ENCODE measurements at regions not wholly inside any gene's neighbourhood (a gene's known extent, or its start where the extent isn't known, plus 50 kb on each side); places are given as distances from the start of the nearest gene placed in this dataset.
"Not testable (repeated sequence)": the region's sequence is repeated elsewhere in the genome, so short reads cannot be mapped to it uniquely, and the experiment has no call there.

GRCh38 chr6:51029561-51029960, 210.9 kb downstream of the TFAP2B start:
- ChIA-PET POLR2A (no interaction called here), CTCF (no interaction called here)
- ATAC-seq (replicated peaks in 1 of 4) (no peak), DNase-seq (no peak)
- no CpG with 5 or more reads among the region's 1 CpG for WGBS (ENCODE audit: insufficient coverage)
- Histone ChIP-seq H3K27me3 (replicated peaks in 1 of 2; ENCODE audit: control insufficient read depth in 2 of 2, extremely low read depth in 1 of 2, insufficient read depth in 2 of 2, low read length in 1 of 2) (no peaks in the 10 kb centered on the region), H3K36me3 (ENCODE audit: control insufficient read depth in 2 of 2, extremely low read depth in 1 of 2, insufficient read depth in 1 of 2, low read length in 1 of 2) (no peaks in the 10 kb centered on the region), H3K9me3 (no peaks in the 10 kb centered on the region), H3K4me3 (ENCODE audit: control insufficient read depth in 1 of 2, extremely low read depth in 1 of 2, low read length in 1 of 2) (no peak overlapping the region), H3K27ac (ENCODE audit: low read length) (no peak overlapping the region), H3K4me1 (ENCODE audit: control insufficient read depth in 1 of 2, extremely low read depth in 1 of 2, insufficient read depth in 2 of 2, low read length in 2 of 2) (no peaks in the 10 kb centered on the region)
- Mint-ChIP-seq H3K4me3 (no peak overlapping the region), H3K27me3 (no peaks in the 10 kb centered on the region), H3K36me3 (no peaks in the 10 kb centered on the region), H3K9me3 (peaks cover 5 to 8% (median 8%) of the 10 kb centered on the region in 3 donors), H3K4me1 (no peaks in the 10 kb centered on the region), H3K27ac (no peak overlapping the region)

GRCh38 chr6:51045548-51045947, 226.9 kb downstream of the TFAP2B start:
- peaks cover 0 to 5% (median 5%) of the 10 kb centered on the region in 3 donors for H3K9me3 Mint-ChIP-seq
- WGBS (ENCODE audit: insufficient coverage): no CpG with 5 or more reads among the region's 2 CpGs

GRCh38 chr6:51049288-51049982, 230.8 kb downstream of the TFAP2B start:
- no peaks in the 10 kb centered on the region for H3K36me3 ChIP-seq (ENCODE audit: control insufficient read depth in 2 of 2, extremely low read depth in 1 of 2, insufficient read depth in 1 of 2, low read length in 1 of 2)
- no peaks in the 10 kb centered on the region for H3K27me3 ChIP-seq (replicated peaks in 1 of 2; ENCODE audit: control insufficient read depth in 2 of 2, extremely low read depth in 1 of 2, insufficient read depth in 2 of 2, low read length in 1 of 2)
- DNase-seq (no peak), ATAC-seq (replicated peaks in 1 of 4) (no peak)
- POLR2A ChIA-PET: no interaction called here
- no peak overlapping the region for H3K4me3 Mint-ChIP-seq
- H3K4me1 Mint-ChIP-seq: no peaks in the 10 kb centered on the region
- H3K36me3 Mint-ChIP-seq: no peaks in the 10 kb centered on the region
- H3K4me1 ChIP-seq (ENCODE audit: control insufficient read depth in 1 of 2, extremely low read depth in 1 of 2, insufficient read depth in 2 of 2, low read length in 2 of 2): no peaks in the 10 kb centered on the region
- WGBS (ENCODE audit: insufficient coverage): 100% methylated on average over 1 of the region's 3 CpGs
- H3K27me3 Mint-ChIP-seq: no peaks in the 10 kb centered on the region
- H3K9me3 Mint-ChIP-seq: peaks cover 0 to 14% (median 13%) of the 10 kb centered on the region in 3 donors
- CTCF ChIA-PET: no interaction called here
- H3K4me3 ChIP-seq (ENCODE audit: control insufficient read depth in 1 of 2, extremely low read depth in 1 of 2, low read length in 1 of 2): no peak overlapping the region
- H3K9me3 ChIP-seq: no peaks in the 10 kb centered on the region
- no peak overlapping the region for H3K27ac ChIP-seq (ENCODE audit: low read length)
- H3K27ac Mint-ChIP-seq: no peak overlapping the region

More at GRCh38 chr6:51045548-51045947, 226.9 kb downstream of the TFAP2B start:
- Histone ChIP-seq H3K4me1 (ENCODE audit: control insufficient read depth in 1 of 2, extremely low read depth in 1 of 2, insufficient read depth in 2 of 2, low read length in 2 of 2) (no peaks in the 10 kb centered on the region), H3K9me3 (no peaks in the 10 kb centered on the region), H3K27me3 (replicated peaks in 1 of 2; ENCODE audit: control insufficient read depth in 2 of 2, extremely low read depth in 1 of 2, insufficient read depth in 2 of 2, low read length in 1 of 2) (no peaks in the 10 kb centered on the region), H3K4me3 (ENCODE audit: control insufficient read depth in 1 of 2, extremely low read depth in 1 of 2, low read length in 1 of 2) (no peak overlapping the region), H3K27ac (ENCODE audit: low read length) (no peak overlapping the region), H3K36me3 (ENCODE audit: control insufficient read depth in 2 of 2, extremely low read depth in 1 of 2, insufficient read depth in 1 of 2, low read length in 1 of 2) (no peaks in the 10 kb centered on the region)
- POLR2A ChIA-PET: no interaction called here
- CTCF ChIA-PET: no interaction called here
- Mint-ChIP-seq H3K4me3 (no peak overlapping the region), H3K36me3 (no peaks in the 10 kb centered on the region), H3K4me1 (no peaks in the 10 kb centered on the region), H3K27me3 (no peaks in the 10 kb centered on the region), H3K27ac (no peak overlapping the region)
- DNase-seq (no peak), ATAC-seq (replicated peaks in 1 of 4) (no peak)

- 40% methylated on average over 1 of the region's 2 CpGs for WGBS (ENCODE audit: insufficient coverage)
- no peaks in the 10 kb centered on the region for H3K27me3 Mint-ChIP-seq
- H3K4me1 Mint-ChIP-seq: no peaks in the 10 kb centered on the region
- Histone ChIP-seq H3K36me3 (ENCODE audit: control insufficient read depth in 2 of 2, extremely low read depth in 1 of 2, insufficient read depth in 1 of 2, low read length in 1 of 2) (no peaks in the 10 kb centered on the region), H3K4me3 (ENCODE audit: control insufficient read depth in 1 of 2, extremely low read depth in 1 of 2, low read length in 1 of 2) (no peak overlapping the region), H3K27ac (ENCODE audit: low read length) (no peak overlapping the region), H3K27me3 (replicated peaks in 1 of 2; ENCODE audit: control insufficient read depth in 2 of 2, extremely low read depth in 1 of 2, insufficient read depth in 2 of 2, low read length in 1 of 2) (no peaks in the 10 kb centered on the region), H3K9me3 (no peaks in the 10 kb centered on the region), H3K4me1 (ENCODE audit: control insufficient read depth in 1 of 2, extremely low read depth in 1 of 2, insufficient read depth in 2 of 2, low read length in 2 of 2) (no peaks in the 10 kb centered on the region)
- H3K9me3 Mint-ChIP-seq: peaks cover 0 to 15% (median 13%) of the 10 kb centered on the region in 3 donors
- ATAC-seq (replicated peaks in 1 of 4) (no peak), DNase-seq (no peak)
- ChIA-PET CTCF (no interaction called here), POLR2A (no interaction called here)
- no peak overlapping the region for H3K4me3 Mint-ChIP-seq
- H3K36me3 Mint-ChIP-seq: no peaks in the 10 kb centered on the region
- no peak overlapping the region for H3K27ac Mint-ChIP-seq
Observed at GRCh38 chr6:51049983-51050877, 231.6 kb downstream of the TFAP2B start.

GRCh38 chr6:51052716-51053115, 234.0 kb downstream of the TFAP2B start:
- H3K4me1 ChIP-seq (ENCODE audit: control insufficient read depth in 1 of 2, extremely low read depth in 1 of 2, insufficient read depth in 2 of 2, low read length in 2 of 2); H3K27ac Mint-ChIP-seq; H3K27ac ChIP-seq (ENCODE audit: low read length); H3K9me3 ChIP-seq; DNase-seq; POLR2A ChIA-PET; H3K4me3 Mint-ChIP-seq; H3K36me3 ChIP-seq (ENCODE audit: control insufficient read depth in 2 of 2, extremely low read depth in 1 of 2, insufficient read depth in 1 of 2, low read length in 1 of 2); H3K27me3 Mint-ChIP-seq; H3K4me1 Mint-ChIP-seq; ATAC-seq (replicated peaks in 1 of 4); CTCF ChIA-PET; H3K36me3 Mint-ChIP-seq; H3K4me3 ChIP-seq (ENCODE audit: control insufficient read depth in 1 of 2, extremely low read depth in 1 of 2, low read length in 1 of 2); H3K27me3 ChIP-seq (replicated peaks in 1 of 2; ENCODE audit: control insufficient read depth in 2 of 2, extremely low read depth in 1 of 2, insufficient read depth in 2 of 2, low read length in 1 of 2): not testable (repeated sequence)
- no CpG with 5 or more reads among the region's 2 CpGs for WGBS (ENCODE audit: insufficient coverage)
- H3K9me3 Mint-ChIP-seq: peaks cover 3 to 23% (median 18%) of the 10 kb centered on the region in 3 donors

GRCh38 chr6:51055316-51055715, 236.6 kb downstream of the TFAP2B start:
- H3K4me1 Mint-ChIP-seq: not testable (repeated sequence)

More at GRCh38 chr6:51055316-51055715, 236.6 kb downstream of the TFAP2B start:
- H3K4me1 ChIP-seq (ENCODE audit: control insufficient read depth in 1 of 2, extremely low read depth in 1 of 2, insufficient read depth in 2 of 2, low read length in 2 of 2); H3K36me3 Mint-ChIP-seq; H3K36me3 ChIP-seq (ENCODE audit: control insufficient read depth in 2 of 2, extremely low read depth in 1 of 2, insufficient read depth in 1 of 2, low read length in 1 of 2); H3K27ac ChIP-seq (ENCODE audit: low read length); H3K27me3 Mint-ChIP-seq; DNase-seq; H3K27ac Mint-ChIP-seq; CTCF ChIA-PET; H3K27me3 ChIP-seq (replicated peaks in 1 of 2; ENCODE audit: control insufficient read depth in 2 of 2, extremely low read depth in 1 of 2, insufficient read depth in 2 of 2, low read length in 1 of 2); H3K9me3 ChIP-seq; POLR2A ChIA-PET; ATAC-seq (replicated peaks in 1 of 4); H3K4me3 ChIP-seq (ENCODE audit: control insufficient read depth in 1 of 2, extremely low read depth in 1 of 2, low read length in 1 of 2); H3K4me3 Mint-ChIP-seq: not testable (repeated sequence)
- peaks cover 13 to 27% (median 14%) of the 10 kb centered on the region in 3 donors for H3K9me3 Mint-ChIP-seq
- 80% methylated on average over 1 of the region's 2 CpGs for WGBS (ENCODE audit: insufficient coverage)

Data from T-cell (primary cell).